Ectodermal cell (in vitro differentiated cells): ENCODE measurements at regions not wholly inside any gene's neighbourhood (a gene's known extent, or its start where the extent isn't known, plus 50 kb on each side); places are given as distances from the start of the nearest gene placed in this dataset.

Experiments used
- H3K27ac ChIP-seq: 2 replicates; pipeline ENCODE4 v1.7.0; 2013; ENCODE audit warnings: mild to moderate bottlenecking, low read depth, low read length; ENCODE audit not compliant: insufficient read depth, poor library complexity, severe bottlenecking
- H3K27me3 ChIP-seq: 2 replicates; pipeline ENCODE4 v1.7.0; 2013; ENCODE audit warnings: mild to moderate bottlenecking, low read length; ENCODE audit not compliant: insufficient read depth, control insufficient read depth, poor library complexity, severe bottlenecking
- H3K36me3 ChIP-seq: one replicate; pipeline ENCODE4 v1.7.0; 2013; ENCODE audit warnings: low read length; ENCODE audit not compliant: control insufficient read depth, insufficient read depth
- H3K4me1 ChIP-seq: one replicate; pipeline ENCODE4 v1.7.0; 2013; ENCODE audit warnings: low read length; ENCODE audit not compliant: control insufficient read depth, insufficient read depth
- H3K4me3 ChIP-seq: 2 replicates; pipeline ENCODE4 v1.7.0; 2013; ENCODE audit warnings: low read depth, low read length, control low read depth; ENCODE audit not compliant: insufficient read depth
- H3K9me3 ChIP-seq: 2 replicates; pipeline ENCODE4 v1.7.0; 2013; ENCODE audit warnings: mild to moderate bottlenecking, low read length, moderate library complexity; ENCODE audit not compliant: control insufficient read depth
- WGBS, 2 experiments: methylation state at CpG; one replicate each; pipeline ENCODE4 v1.1.7; 2013; ENCODE audit warnings: missing lambda C conversion rate in 2 of 2; 5-methylcytosine and 5-hydroxymethylcytosine counted together

GRCh38 chr5:12780536-12780935 lies 876.3 kb upstream of the CTNND2 start:
- Histone ChIP-seq H3K27ac (no peak overlapping the region), H3K4me3 (no peak overlapping the region), H3K27me3 (no peaks in the 10 kb centered on the region), H3K9me3 (no peaks in the 10 kb centered on the region), H3K36me3 (no peaks in the 10 kb centered on the region), H3K4me1 (no peaks in the 10 kb centered on the region)
- WGBS, 2 experiments: 94 to 99% methylated on average over 4 of the region's 5 CpGs

- H3K4me1 ChIP-seq: no peaks in the 10 kb centered on the region
- WGBS, 2 experiments: 86 to 92% methylated on average over 3 of the region's 3 CpGs
- H3K9me3 ChIP-seq: no peaks in the 10 kb centered on the region
- no peak overlapping the region for H3K4me3 ChIP-seq
- no peaks in the 10 kb centered on the region for H3K36me3 ChIP-seq
- H3K27ac ChIP-seq: no peak overlapping the region
- H3K27me3 ChIP-seq: no peaks in the 10 kb centered on the region
These were observed 873.1 kb upstream of the CTNND2 start for GRCh38 chr5:12777342-12777741.

GRCh38 chr5:12772276-12772675 lies 868.0 kb upstream of the CTNND2 start:
- no peak overlapping the region for H3K4me3 ChIP-seq
- WGBS, 2 experiments: 91 to 93% methylated on average over 4 of the region's 4 CpGs
- no peak overlapping the region for H3K27ac ChIP-seq
- no peaks in the 10 kb centered on the region for H3K9me3 ChIP-seq
- no peaks in the 10 kb centered on the region for H3K36me3 ChIP-seq
- no peaks in the 10 kb centered on the region for H3K4me1 ChIP-seq
- H3K27me3 ChIP-seq: no peaks in the 10 kb centered on the region

- H3K4me1 ChIP-seq: no peaks in the 10 kb centered on the region
- no peaks in the 10 kb centered on the region for H3K9me3 ChIP-seq
- no peaks in the 10 kb centered on the region for H3K36me3 ChIP-seq
- no peak overlapping the region for H3K27ac ChIP-seq
- H3K4me3 ChIP-seq: no peak overlapping the region
- no peaks in the 10 kb centered on the region for H3K27me3 ChIP-seq
- 82 to 94% methylated on average over 1 to 2 of the region's 2 CpGs for WGBS, 2 experiments
These were observed 855.1 kb upstream of the CTNND2 start for GRCh38 chr5:12759377-12759776.

GRCh38 chr5:12757035-12757434 lies 852.8 kb upstream of the CTNND2 start:
- Histone ChIP-seq H3K4me1 (no peaks in the 10 kb centered on the region), H3K36me3 (no peaks in the 10 kb centered on the region), H3K9me3 (no peaks in the 10 kb centered on the region), H3K27me3 (no peaks in the 10 kb centered on the region), H3K27ac (no peak overlapping the region), H3K4me3 (no peak overlapping the region)

- WGBS, 2 experiments: 81% methylated on average over 1 of the region's 1 CpG; no CpG with 5 or more reads in 1 of the 2 experiments
- H3K27me3 ChIP-seq: no peaks in the 10 kb centered on the region
- H3K9me3 ChIP-seq: no peaks in the 10 kb centered on the region
- no peaks in the 10 kb centered on the region for H3K4me1 ChIP-seq
- no peak overlapping the region for H3K27ac ChIP-seq
- no peak overlapping the region for H3K4me3 ChIP-seq
- H3K36me3 ChIP-seq: no peaks in the 10 kb centered on the region
These were observed 841.3 kb upstream of the CTNND2 start for GRCh38 chr5:12745537-12745936.

GRCh38 chr5:12743582-12743981 lies 839.3 kb upstream of the CTNND2 start:
- 89 to 96% methylated on average over 9 of the region's 9 CpGs for WGBS, 2 experiments
- no peaks in the 10 kb centered on the region for H3K4me1 ChIP-seq
- H3K36me3 ChIP-seq: no peaks in the 10 kb centered on the region
- H3K27me3 ChIP-seq: no peaks in the 10 kb centered on the region
- no peak overlapping the region for H3K4me3 ChIP-seq
- H3K27ac ChIP-seq: no peak overlapping the region
- no peaks in the 10 kb centered on the region for H3K9me3 ChIP-seq

- Histone ChIP-seq H3K4me3 (no peak overlapping the region), H3K4me1 (no peaks in the 10 kb centered on the region), H3K27ac (no peak overlapping the region), H3K9me3 (no peaks in the 10 kb centered on the region), H3K36me3 (no peaks in the 10 kb centered on the region), H3K27me3 (no peaks in the 10 kb centered on the region)
- 93 to 94% methylated on average over 1 of the region's 1 CpG for WGBS, 2 experiments
These were observed 826.1 kb upstream of the CTNND2 start for GRCh38 chr5:12730354-12730753.

- Histone ChIP-seq H3K4me3 (no peak overlapping the region), H3K27me3 (no peaks in the 10 kb centered on the region)
- 86 to 87% methylated on average over 5 of the region's 5 CpGs for WGBS, 2 experiments
These were observed 812.4 kb upstream of the CTNND2 start for GRCh38 chr5:12716664-12717063.

GRCh38 chr5:12707560-12707959 lies 803.3 kb upstream of the CTNND2 start:
- Histone ChIP-seq H3K4me1 (no peaks in the 10 kb centered on the region), H3K36me3 (no peaks in the 10 kb centered on the region), H3K27me3 (no peaks in the 10 kb centered on the region), H3K27ac (no peak overlapping the region), H3K9me3 (no peaks in the 10 kb centered on the region), H3K4me3 (no peak overlapping the region)

More at GRCh38 chr5:12716664-12717063, 812.4 kb upstream of the CTNND2 start:
- Histone ChIP-seq H3K27ac (no peak overlapping the region), H3K9me3 (no peaks in the 10 kb centered on the region), H3K4me1 (no peaks in the 10 kb centered on the region), H3K36me3 (no peaks in the 10 kb centered on the region)

GRCh38 chr5:12704955-12705354 lies 800.7 kb upstream of the CTNND2 start:
- Histone ChIP-seq H3K4me3 (no peak overlapping the region), H3K36me3 (no peaks in the 10 kb centered on the region), H3K4me1 (no peaks in the 10 kb centered on the region), H3K27me3 (no peaks in the 10 kb centered on the region), H3K27ac (no peak overlapping the region), H3K9me3 (no peaks in the 10 kb centered on the region)
- 83 to 88% methylated on average over 2 of the region's 2 CpGs for WGBS, 2 experiments
